ENCODE measurements at regions not wholly inside any gene's neighbourhood (a gene's known extent, or its start where the extent isn't known, plus 50 kb on each side); places are given as distances from the start of the nearest gene placed in this dataset.
A peak's percentile ranks its signal among the peaks of the same experiment; 100 is the strongest.

DNA sequence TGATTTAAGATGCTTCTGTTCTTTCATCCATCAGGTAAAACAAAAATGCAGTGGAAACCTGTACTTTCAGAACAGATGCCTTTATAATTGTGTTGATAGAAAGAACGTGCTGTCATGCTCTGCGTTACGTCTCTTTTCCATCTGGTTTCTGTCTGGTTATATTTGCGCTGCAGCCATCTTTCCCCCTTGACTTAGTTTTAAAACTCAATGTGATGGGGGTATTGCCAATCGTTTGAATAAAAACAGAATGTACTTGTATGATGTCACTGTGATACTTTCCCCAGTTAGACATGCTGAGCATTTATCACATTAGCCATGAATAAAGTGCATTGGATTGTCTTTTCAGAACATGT is 508.6 kb downstream of the ADCYAP1 start:
- TF ChIP-seq POLR2AphosphoS5 (IDR thresholded peaks at IDR 0.05) (peak in 2 of 4 donors; percentile 75 to 78), EP300 (IDR thresholded peaks at IDR 0.05) (no peak), POLR2A (IDR thresholded peaks at IDR 0.05) (no peak)
- WGBS, 2 donors, result 71 to 82% methylated on average over 5 of the region's 5 CpGs
- no peak for DNase-seq
- Histone ChIP-seq H3K4me3 (no peak overlapping the region), H3K4me1 (peaks cover 0 to 18% (median 0%) of the 10 kb centered on the region in 4 donors), H3K27ac (no peak overlapping the region), H3K27me3 (no peaks in the 10 kb centered on the region), H3K36me3 (no peaks in the 10 kb centered on the region), H3K9me3 (no peaks in the 10 kb centered on the region)
- intact Hi-C loops (cut with DNase I), result no loop called here

GRCh38 chr18:1416074-1416473 is 511.4 kb downstream of the ADCYAP1 start:
- Histone ChIP-seq H3K36me3 (no peaks in the 10 kb centered on the region), H3K9me3 (no peaks in the 10 kb centered on the region), H3K27me3 (no peaks in the 10 kb centered on the region), H3K4me3 (no peak overlapping the region), H3K4me1 (peaks cover 0 to 18% (median 0%) of the 10 kb centered on the region in 4 donors), H3K27ac (no peak overlapping the region)
- DNase-seq, result no peak
- no peak for TF ChIP-seq POLR2A (IDR thresholded peaks at IDR 0.05)
- TF ChIP-seq POLR2AphosphoS5 (IDR thresholded peaks at IDR 0.05), result no peak
- no peak for TF ChIP-seq EP300 (IDR thresholded peaks at IDR 0.05)
- TF ChIP-seq, protein P1, sequence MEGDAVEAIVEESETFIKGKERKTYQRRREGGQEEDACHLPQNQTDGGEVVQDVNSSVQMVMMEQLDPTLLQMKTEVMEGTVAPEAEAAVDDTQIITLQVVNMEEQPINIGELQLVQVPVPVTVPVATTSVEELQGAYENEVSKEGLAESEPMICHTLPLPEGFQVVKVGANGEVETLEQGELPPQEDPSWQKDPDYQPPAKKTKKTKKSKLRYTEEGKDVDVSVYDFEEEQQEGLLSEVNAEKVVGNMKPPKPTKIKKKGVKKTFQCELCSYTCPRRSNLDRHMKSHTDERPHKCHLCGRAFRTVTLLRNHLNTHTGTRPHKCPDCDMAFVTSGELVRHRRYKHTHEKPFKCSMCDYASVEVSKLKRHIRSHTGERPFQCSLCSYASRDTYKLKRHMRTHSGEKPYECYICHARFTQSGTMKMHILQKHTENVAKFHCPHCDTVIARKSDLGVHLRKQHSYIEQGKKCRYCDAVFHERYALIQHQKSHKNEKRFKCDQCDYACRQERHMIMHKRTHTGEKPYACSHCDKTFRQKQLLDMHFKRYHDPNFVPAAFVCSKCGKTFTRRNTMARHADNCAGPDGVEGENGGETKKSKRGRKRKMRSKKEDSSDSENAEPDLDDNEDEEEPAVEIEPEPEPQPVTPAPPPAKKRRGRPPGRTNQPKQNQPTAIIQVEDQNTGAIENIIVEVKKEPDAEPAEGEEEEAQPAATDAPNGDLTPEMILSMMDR (IDR thresholded peaks at IDR 0.05), result no peak
- WGBS, 2 donors, result 89 to 94% methylated on average over 6 of the region's 6 CpGs
- intact Hi-C loops (cut with DNase I), result no loop called here

GRCh38 chr18:1421502-1421901 is 516.8 kb downstream of the ADCYAP1 start:
- no peak for DNase-seq
- Histone ChIP-seq H3K9me3 (no peaks in the 10 kb centered on the region), H3K36me3 (no peaks in the 10 kb centered on the region), H3K4me3 (no peak overlapping the region), H3K27ac (no peak overlapping the region), H3K27me3 (no peaks in the 10 kb centered on the region), H3K4me1 (no peaks in the 10 kb centered on the region)
- TF ChIP-seq EP300 (IDR thresholded peaks at IDR 0.05) (no peak), POLR2A (IDR thresholded peaks at IDR 0.05) (no peak), POLR2AphosphoS5 (IDR thresholded peaks at IDR 0.05) (no peak)
- TF ChIP-seq, protein P1 (IDR thresholded peaks at IDR 0.05), result no peak
- WGBS, 2 donors, result 44 to 64% methylated on average over 2 of the region's 2 CpGs
- intact Hi-C loops (cut with DNase I), result no loop called here

DNA sequence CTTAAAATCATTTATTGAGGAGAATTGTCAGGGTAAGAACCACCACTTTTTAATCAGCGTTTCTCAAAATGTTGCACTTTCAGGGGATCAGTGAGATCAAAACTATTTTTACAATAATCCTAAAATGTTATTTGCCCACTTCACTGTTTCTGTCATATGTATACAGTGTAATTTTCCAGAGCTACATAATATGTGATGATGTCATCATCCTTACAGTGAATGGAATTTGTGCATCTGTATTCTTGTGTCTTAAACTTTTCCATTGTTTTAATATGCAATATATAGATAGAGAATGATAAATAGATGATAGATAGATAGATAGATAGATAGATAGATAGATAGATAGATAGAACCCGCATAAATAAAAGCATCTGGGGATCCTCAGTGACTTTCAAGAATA is 518.0 kb downstream of the ADCYAP1 start:
- Histone ChIP-seq H3K4me1 (no peaks in the 10 kb centered on the region), H3K27me3 (no peaks in the 10 kb centered on the region), H3K9me3 (no peaks in the 10 kb centered on the region), H3K36me3 (no peaks in the 10 kb centered on the region), H3K4me3 (no peak overlapping the region), H3K27ac (no peak overlapping the region)
- intact Hi-C loops (cut with DNase I), result no loop called here
- 86 to 89% methylated on average over 2 of the region's 2 CpGs for WGBS, 2 donors
- DNase-seq, result no peak
- TF ChIP-seq POLR2A (IDR thresholded peaks at IDR 0.05) (no peak), EP300 (IDR thresholded peaks at IDR 0.05) (no peak), POLR2AphosphoS5 (IDR thresholded peaks at IDR 0.05) (no peak)
- TF ChIP-seq, protein P1 (IDR thresholded peaks at IDR 0.05), result no peak

DNA sequence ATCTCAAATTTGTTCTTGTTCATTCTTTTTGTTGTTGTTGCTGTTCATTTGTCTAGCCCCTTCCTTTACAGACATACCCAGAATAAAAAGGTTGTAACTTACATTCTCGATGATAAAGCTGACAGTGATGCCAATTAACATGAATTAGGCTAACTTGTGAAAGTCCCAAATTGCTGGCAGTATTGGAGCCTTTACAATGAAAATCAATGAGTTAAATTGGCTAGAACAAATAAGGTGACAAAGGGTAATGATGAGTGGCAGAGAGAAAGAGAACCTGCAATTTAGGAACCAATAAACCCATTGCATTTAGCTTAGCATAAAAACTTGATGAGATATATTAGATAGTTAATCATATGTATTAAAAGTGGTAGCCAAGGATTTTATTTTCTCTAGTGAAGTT is 521.0 kb downstream of the ADCYAP1 start:
- no peaks in the 10 kb centered on the region for H3K36me3 ChIP-seq
- intact Hi-C loops (cut with DNase I), result no loop called here
- 38 to 54% methylated on average over 1 of the region's 1 CpG for WGBS, 2 donors

More for the DNA sequence above, 521.0 kb downstream of the ADCYAP1 start:
- TF ChIP-seq POLR2AphosphoS5 (IDR thresholded peaks at IDR 0.05), result no peak
- TF ChIP-seq EP300 (IDR thresholded peaks at IDR 0.05), result no peak
- TF ChIP-seq POLR2A (IDR thresholded peaks at IDR 0.05), result no peak
- TF ChIP-seq, protein P1 (IDR thresholded peaks at IDR 0.05), result no peak
- H3K4me1 ChIP-seq, result no peaks in the 10 kb centered on the region
- no peak overlapping the region for H3K27ac ChIP-seq
- H3K4me3 ChIP-seq, result no peak overlapping the region
- H3K9me3 ChIP-seq, result peaks cover 0 to 3% (median 0%) of the 10 kb centered on the region in 4 donors
- no peak for DNase-seq
- no peaks in the 10 kb centered on the region for H3K27me3 ChIP-seq

All from sigmoid colon (tissue), 6 donors.